ENCODE measurements at regions not wholly inside any gene's neighbourhood (a gene's known extent, or its start where the extent isn't known, plus 50 kb on each side); places are given as distances from the start of the nearest gene placed in this dataset.

GRCh38 chr2:242011167-242011513 is 141.6 kb downstream of the RTP5 start:
- DNase-seq (ENCODE audit: low read depth in 2 of 2) = no peak
- TF ChIP-seq, protein P1, sequence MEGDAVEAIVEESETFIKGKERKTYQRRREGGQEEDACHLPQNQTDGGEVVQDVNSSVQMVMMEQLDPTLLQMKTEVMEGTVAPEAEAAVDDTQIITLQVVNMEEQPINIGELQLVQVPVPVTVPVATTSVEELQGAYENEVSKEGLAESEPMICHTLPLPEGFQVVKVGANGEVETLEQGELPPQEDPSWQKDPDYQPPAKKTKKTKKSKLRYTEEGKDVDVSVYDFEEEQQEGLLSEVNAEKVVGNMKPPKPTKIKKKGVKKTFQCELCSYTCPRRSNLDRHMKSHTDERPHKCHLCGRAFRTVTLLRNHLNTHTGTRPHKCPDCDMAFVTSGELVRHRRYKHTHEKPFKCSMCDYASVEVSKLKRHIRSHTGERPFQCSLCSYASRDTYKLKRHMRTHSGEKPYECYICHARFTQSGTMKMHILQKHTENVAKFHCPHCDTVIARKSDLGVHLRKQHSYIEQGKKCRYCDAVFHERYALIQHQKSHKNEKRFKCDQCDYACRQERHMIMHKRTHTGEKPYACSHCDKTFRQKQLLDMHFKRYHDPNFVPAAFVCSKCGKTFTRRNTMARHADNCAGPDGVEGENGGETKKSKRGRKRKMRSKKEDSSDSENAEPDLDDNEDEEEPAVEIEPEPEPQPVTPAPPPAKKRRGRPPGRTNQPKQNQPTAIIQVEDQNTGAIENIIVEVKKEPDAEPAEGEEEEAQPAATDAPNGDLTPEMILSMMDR (IDR thresholded peaks at IDR 0.05; ENCODE audit: low read depth, low read length) = no peak
- no peak overlapping the region for H3K4me3 ChIP-seq (replicated peaks in 1 of 2; ENCODE audit: low read depth in 2 of 2, low read length in 2 of 2)

DNA sequence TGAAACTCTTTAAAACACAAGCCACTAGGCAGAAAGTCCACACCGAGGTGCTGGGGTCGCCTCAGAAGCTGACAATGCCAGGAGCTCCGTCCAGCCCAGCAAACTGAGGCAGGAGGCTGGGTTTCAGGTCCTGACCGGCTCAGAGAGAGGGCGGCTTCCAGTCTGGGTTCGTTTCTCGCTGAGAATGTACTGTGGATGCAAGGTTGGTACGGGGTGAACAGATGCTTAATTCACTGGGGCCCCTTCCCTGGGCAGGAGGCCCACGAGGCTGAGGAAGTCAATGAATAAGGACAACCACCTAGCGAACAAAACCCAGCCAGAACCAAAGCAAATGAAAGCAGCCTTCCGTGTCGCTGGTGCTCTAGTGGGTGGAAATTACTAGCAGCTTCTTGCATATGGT is 142.0 kb downstream of the RTP5 start:
- no peak for DNase-seq (ENCODE audit: low read depth in 2 of 2)
- TF ChIP-seq, protein P1 (IDR thresholded peaks at IDR 0.05; ENCODE audit: low read depth, low read length) = no peak
- no peak overlapping the region for H3K4me3 ChIP-seq (replicated peaks in 1 of 2; ENCODE audit: low read depth in 2 of 2, low read length in 2 of 2)

DNA sequence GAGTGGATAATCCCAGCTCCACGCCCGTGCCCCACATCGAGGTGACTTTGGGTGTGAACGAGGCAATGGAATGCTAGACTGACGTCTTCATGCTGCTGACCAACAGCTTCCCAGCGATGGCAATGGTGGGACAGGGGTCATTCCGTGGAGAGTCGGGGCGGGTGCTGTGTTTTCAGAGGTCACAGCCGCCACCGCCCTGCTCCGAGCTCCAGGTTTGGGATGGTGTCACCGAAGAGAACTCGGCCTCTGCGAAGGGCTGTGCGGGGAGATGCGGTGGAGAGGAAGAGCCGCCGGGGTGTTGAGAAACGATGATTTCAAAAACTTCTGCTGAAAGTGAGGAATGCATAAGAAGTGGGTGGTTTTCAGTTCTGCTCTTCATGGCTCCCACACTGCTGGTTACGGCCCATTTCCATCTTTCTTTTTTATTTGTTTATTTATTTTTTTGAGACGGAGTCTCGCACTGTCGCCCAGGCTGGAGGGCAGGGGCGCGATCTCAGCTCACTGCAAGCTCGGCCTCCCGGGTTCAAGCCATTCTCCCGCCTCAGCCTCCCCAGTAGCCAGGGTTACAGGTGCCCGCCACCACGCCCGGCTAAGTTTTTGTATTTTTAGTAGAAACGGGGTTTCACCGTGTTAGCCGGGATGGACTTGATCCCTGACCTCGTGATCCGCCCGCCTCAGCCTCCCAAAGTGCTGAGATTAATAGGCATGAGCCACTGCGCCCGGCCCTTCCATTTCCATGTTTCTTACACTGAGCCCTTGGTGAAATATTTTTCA is 142.6 kb downstream of the RTP5 start:
- DNase-seq (ENCODE audit: low read depth in 2 of 2) = no peak
- TF ChIP-seq, protein P1 (IDR thresholded peaks at IDR 0.05; ENCODE audit: low read depth, low read length) = no peak
- H3K4me3 ChIP-seq (replicated peaks in 1 of 2; ENCODE audit: low read depth in 2 of 2, low read length in 2 of 2) = no peak overlapping the region

- TF ChIP-seq, protein P1 (IDR thresholded peaks at IDR 0.05; ENCODE audit: low read depth, low read length) = no peak
- H3K4me3 ChIP-seq (replicated peaks in 1 of 2; ENCODE audit: low read depth in 2 of 2, low read length in 2 of 2) = no peak overlapping the region
- DNase-seq (ENCODE audit: low read depth in 2 of 2) = no peak
These were observed 143.6 kb downstream of the RTP5 start for GRCh38 chr2:242012956-242013764.

- H3K4me3 ChIP-seq (replicated peaks in 1 of 2; ENCODE audit: low read depth in 2 of 2, low read length in 2 of 2) = no peak overlapping the region
- DNase-seq (ENCODE audit: low read depth in 2 of 2) = no peak
- TF ChIP-seq, protein P1 (IDR thresholded peaks at IDR 0.05; ENCODE audit: low read depth, low read length) = no peak
These were observed 144.2 kb downstream of the RTP5 start for GRCh38 chr2:242013771-242014170.

DNA sequence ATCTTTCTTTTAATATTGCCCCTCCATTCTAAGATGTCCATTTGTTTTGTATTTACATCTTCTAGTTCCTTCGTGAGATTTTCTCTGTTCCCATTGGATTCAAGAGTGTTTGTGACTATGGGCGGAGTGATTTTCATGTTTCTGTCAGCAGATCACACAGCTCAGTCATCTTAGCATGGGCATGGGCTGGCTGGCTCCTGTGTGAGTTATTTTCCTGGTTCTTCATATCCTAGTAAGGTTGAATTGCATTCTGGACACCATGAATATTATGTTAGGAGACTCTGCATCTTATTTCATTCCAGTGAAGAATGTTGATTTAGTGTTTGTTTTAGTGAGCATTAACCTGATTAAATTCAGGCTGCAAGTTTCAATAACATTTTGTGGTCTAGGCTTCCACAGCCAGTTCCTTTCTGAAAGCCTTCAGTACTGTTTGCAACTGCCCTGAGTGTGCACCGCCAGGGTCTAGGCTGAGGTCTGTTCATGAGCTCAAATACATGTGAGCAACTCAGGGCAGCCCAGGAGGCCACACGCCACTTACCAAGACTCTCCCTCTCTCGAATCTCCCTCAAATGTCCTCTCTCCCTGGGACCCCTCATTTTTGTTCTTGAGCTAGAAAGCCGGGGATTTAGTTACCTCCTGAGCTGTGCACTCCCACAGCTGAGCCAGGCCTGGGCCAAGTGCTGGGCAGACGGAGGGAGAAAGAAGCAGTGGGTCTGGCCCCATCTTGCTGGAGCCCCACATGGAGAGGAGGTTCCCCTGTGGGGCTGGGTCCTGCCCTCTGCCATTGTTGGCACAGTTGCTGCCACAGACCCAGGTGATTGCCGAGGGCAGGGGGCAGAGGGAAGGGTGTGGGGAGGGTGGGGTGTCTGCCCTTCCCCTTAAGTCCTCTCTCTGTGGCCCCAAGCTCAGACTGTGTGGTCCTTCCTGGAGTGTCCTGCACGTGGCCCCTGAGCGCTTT is 145.9 kb downstream of the RTP5 start:
- TF ChIP-seq, protein P1 (IDR thresholded peaks at IDR 0.05; ENCODE audit: low read depth, low read length) = no peak
- H3K4me3 ChIP-seq (replicated peaks in 1 of 2; ENCODE audit: low read depth in 2 of 2, low read length in 2 of 2) = no peak overlapping the region
- DNase-seq (ENCODE audit: low read depth in 2 of 2) = no peak

Measured in cardiac fibroblast (primary cell).